ENCODE measurements at regions not wholly inside any gene's neighbourhood (a gene's known extent, or its start where the extent isn't known, plus 50 kb on each side); places are given as distances from the start of the nearest gene placed in this dataset.
A peak's percentile ranks its signal among the peaks of the same experiment; 100 is the strongest.
"Not testable (repeated sequence)": the region's sequence is repeated elsewhere in the genome, so short reads cannot be mapped to it uniquely, and the experiment has no call there.

DNA sequence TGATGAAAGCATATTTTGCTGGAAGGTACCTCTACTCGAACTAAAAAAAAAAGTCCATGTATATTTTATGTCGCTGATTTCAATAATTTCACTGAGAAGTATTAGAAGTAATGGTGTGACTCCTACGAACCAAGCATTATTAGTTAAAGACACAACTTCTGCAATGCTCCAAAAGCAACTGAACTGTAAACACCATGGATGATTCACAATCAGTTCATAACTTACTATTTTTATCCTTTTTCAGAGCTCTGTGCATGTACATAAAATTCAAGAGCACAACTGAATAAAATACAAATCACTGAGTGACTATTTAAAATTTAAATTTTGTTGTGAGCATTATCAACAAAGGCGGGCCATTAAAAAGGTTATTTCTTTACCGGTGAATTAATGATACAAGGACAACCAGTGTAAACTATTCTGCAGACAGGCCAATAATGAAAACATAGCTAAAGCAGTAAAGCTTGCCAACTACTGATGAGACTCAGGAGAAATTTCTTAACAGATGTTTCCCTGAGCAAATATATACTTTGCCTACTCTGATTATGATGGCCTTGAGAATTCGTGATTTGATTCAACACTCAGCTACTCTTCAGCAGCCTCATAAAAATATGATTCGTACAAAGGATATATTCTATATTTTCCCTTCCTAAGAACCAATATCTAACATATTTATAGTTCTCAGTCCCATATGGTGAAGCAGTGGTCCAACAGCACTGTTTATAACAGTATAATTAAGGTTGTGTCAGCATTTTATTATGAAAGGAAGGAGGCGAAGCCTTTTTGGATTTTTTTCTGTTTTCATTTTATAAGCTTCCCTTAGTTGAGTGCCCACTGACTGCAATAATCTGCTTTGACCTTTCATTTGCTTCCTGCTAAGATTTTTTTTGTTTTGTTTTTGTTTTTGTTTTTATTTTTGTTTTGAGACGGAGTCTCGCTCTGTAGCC is 62.8 kb upstream of the NEIL3 start:
- no peak for DNase-seq (ENCODE audit: low read depth)

DNA sequence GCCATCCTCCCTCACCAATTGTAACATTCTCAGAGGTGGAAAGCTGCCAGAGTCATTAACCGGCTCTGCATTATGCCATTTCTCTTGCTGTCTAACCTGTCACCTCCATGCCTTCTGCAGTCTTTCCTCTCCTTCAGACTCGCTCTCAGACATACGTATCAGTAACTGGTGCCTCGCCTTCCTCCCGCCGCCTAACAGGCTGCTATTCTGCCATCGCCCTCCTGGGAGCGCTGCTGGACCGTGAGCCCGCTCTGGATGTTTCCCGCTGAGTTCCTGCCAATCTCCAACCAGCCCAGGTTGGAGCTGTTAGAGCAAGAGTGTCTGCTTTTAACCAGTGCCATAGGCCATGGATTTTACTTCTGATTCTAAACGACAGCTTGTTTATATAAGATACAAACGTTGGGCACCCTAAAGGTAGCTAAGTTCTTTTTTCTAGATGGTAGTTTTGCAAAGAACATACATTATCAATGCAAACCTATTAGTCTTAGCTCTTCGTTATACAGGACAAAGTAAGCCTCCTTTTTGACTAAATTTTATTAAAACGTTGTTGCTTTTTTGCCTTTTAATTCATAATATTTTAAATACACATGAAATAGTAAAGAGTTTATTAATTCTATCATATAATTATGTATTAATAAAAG is 59.5 kb upstream of the NEIL3 start:
- DNase-seq (ENCODE audit: low read depth): peak; percentile 26

DNA sequence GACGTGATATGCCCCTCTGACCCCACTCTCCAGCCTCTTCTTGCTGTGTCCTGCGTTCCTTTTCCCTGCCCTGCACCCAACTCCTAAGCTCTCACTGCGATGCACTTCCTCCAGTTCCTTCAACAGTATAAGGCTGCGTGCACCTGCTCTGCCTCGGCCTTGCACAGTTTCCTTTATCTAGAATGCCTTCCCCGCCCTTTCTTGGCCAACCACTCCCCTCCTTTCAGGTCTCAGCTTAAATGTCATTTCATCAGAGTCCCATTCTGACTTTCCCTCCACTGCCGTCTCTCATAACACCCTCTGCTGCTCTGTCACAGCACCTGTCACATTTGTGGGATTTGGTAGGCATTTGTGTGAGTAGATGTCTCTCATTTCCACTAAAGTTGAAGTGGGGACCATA is 58.4 kb upstream of the NEIL3 start:
- no peak for DNase-seq (ENCODE audit: low read depth)

DNA sequence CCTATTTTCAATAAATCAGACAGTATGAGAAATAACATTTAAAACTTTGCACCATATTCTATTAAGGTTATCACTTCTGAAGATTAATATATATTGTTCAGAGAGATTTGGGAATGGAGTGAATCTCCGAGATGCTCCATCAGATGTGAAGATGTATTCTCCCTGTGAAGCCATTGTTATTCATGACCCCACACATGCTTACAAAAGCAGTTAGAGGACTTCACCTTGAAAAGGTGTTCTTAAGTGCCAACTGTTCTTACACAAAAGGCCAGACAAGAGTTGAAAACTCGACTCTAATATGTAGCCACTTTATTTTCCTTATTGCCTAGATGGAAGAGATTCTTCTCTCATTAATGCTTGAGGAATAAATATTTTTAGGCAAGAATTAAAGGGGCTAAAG is 54.3 kb upstream of the NEIL3 start:
- DNase-seq (ENCODE audit: low read depth): no peak

DNA sequence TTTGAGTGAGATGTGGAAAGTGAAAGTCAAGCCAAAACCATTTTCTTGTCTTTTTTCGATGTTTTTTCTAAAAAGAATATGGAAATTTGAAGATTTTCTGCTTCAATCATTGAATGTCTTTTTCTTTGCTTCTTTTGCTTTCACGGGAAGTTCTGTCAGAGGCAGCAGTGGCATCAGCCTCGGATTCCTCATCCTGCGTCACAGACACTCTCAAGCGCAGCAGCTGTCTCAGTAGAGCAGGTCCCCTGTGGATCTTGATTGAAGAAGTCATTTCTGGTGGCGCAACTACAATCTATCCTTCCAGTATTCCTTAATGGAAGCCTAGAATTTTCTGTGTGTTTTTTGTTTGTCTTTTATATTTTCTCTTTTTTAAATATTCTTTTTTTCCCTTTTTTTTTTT is 52.7 kb upstream of the NEIL3 start:
- DNase-seq (ENCODE audit: low read depth): no peak

DNA sequence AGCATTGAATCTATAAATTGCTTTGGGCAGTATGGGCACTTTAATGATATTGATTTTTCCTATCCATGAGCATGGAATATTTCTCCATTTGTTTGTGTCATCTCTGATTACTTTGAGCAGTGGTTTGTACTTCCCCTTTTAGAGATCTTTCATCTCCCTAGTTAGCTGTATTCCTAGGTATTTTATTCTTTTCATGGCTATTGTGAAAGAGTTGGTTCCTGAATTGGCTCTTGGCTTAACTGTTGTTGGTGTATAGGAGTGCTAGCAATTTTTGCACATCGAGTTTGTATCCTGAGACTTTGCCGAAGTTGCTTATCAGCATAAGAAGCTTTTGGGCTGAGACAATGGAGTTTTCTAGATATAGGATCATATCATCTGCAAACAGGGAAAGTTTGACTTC is 50.2 kb upstream of the NEIL3 start:
- DNase-seq (ENCODE audit: low read depth): not testable (repeated sequence)
